Omental fat pad (tissue), 3 donors: ENCODE measurements at regions not wholly inside any gene's neighbourhood (a gene's known extent, or its start where the extent isn't known, plus 50 kb on each side); places are given as distances from the start of the nearest gene placed in this dataset.
A peak's percentile ranks its signal among the peaks of the same experiment; 100 is the strongest.

Source experiments
- ATAC-seq: fragments of 150-250 bp; one replicate; pipeline ENCODE4 v1.9.1; 2016; ENCODE audit warnings: mild to moderate bottlenecking, moderate library complexity; ENCODE audit not compliant: low FRiP score
- DNase-seq: peaks from one replicate; pipeline ENCODE4 v3.0.0-alpha.2; 2019; ENCODE audit warnings: low spot score
- TF ChIP-seq, protein P1 (sequence below), 3 donors: fragments of 450-650 bp; IDR thresholded peaks; one replicate each; pipeline ENCODE4 v1.5.1; 2016 to 2017; ENCODE audit warnings: antibody characterized with exemption in 3 of 3, mild to moderate bottlenecking in 3 of 3, moderate library complexity in 2 of 3

- no peak for DNase-seq
- peak; percentile 32 for ATAC-seq
- TF ChIP-seq, protein P1, sequence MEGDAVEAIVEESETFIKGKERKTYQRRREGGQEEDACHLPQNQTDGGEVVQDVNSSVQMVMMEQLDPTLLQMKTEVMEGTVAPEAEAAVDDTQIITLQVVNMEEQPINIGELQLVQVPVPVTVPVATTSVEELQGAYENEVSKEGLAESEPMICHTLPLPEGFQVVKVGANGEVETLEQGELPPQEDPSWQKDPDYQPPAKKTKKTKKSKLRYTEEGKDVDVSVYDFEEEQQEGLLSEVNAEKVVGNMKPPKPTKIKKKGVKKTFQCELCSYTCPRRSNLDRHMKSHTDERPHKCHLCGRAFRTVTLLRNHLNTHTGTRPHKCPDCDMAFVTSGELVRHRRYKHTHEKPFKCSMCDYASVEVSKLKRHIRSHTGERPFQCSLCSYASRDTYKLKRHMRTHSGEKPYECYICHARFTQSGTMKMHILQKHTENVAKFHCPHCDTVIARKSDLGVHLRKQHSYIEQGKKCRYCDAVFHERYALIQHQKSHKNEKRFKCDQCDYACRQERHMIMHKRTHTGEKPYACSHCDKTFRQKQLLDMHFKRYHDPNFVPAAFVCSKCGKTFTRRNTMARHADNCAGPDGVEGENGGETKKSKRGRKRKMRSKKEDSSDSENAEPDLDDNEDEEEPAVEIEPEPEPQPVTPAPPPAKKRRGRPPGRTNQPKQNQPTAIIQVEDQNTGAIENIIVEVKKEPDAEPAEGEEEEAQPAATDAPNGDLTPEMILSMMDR (IDR thresholded peaks at IDR 0.05): no peak
Observed at GRCh38 chr4:123478859-123479345, 82.3 kb downstream of the SPRY1 start.

DNA sequence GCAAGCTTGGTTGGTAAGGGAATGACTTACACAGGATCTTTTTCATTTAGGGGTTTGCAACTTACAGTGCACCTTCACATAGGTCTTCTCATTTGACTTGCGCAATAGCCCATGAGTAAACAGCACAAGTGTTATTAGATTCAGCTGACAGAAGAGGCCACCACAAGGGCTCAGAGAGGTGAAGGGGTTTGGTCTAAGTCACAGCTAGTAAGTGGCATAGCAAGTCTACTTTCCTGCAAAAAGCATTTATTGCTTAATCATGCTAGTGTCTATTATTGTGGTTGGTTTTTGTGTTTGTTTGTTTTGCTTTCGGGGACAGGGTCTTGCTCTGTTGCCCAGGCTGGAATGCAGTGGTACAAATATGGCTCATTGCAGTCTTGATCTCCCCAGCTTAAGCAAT, 83.3 kb downstream of the SPRY1 start:
- TF ChIP-seq, protein P1 (IDR thresholded peaks at IDR 0.05): no peak
- ATAC-seq: no peak
- DNase-seq: no peak

GRCh38 chr4:123480706-123481418, 84.3 kb downstream of the SPRY1 start:
- ATAC-seq (no peak), DNase-seq (no peak)
- TF ChIP-seq, protein P1 (IDR thresholded peaks at IDR 0.05): no peak

GRCh38 chr4:123481717-123482116, 85.1 kb downstream of the SPRY1 start:
- ATAC-seq (no peak), DNase-seq (no peak)
- TF ChIP-seq, protein P1 (IDR thresholded peaks at IDR 0.05): no peak

- TF ChIP-seq, protein P1 (IDR thresholded peaks at IDR 0.05): no peak
- no peak for ATAC-seq
- no peak for DNase-seq
Observed at GRCh38 chr4:123484291-123484926, 87.8 kb downstream of the SPRY1 start.

DNA sequence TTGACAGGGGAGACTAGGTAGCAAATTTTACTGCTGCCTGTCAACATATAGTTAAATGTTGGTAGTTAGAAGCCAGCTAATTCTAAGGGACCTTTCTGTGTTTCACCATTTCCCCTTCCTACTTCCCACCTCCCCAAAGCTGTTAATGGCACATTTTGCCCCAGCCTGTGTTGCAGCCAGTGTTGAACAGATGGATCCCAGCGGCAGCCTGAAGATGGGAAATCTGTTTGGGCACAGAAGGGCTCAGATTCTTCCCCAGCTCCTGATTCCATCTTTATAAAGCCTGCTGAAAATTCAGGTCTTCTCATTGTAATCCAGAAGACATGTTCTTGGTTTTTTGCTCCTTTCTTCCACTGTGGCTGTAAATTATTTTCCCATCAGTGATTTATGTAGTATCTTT, 89.0 kb downstream of the SPRY1 start:
- ATAC-seq (no peak), DNase-seq (no peak)
- TF ChIP-seq, protein P1 (IDR thresholded peaks at IDR 0.05): no peak

- no peak for ATAC-seq
- no peak for DNase-seq
- TF ChIP-seq, protein P1 (IDR thresholded peaks at IDR 0.05): no peak
Observed at GRCh38 chr4:123488916-123489315, 92.3 kb downstream of the SPRY1 start.
